HEK293T (cell line): ENCODE measurements at regions not wholly inside any gene's neighbourhood (a gene's known extent, or its start where the extent isn't known, plus 50 kb on each side); places are given as distances from the start of the nearest gene placed in this dataset.

Experiments used
- ELF4 ChIP-seq: fragments of 450-650 bp; IDR thresholded peaks from 2 replicates; pipeline ENCODE4 v1.6.1; 2017; ENCODE audit warnings: antibody characterized with exemption
- HDGF ChIP-seq: fragments of 450-650 bp; IDR thresholded peaks from 2 replicates; pipeline ENCODE4 v1.6.1; 2017; ENCODE audit warnings: antibody characterized with exemption, borderline replicate concordance
- SUZ12 ChIP-seq: fragments of 450-650 bp; IDR thresholded peaks from 2 replicates; pipeline ENCODE4 v1.6.1; 2016; ENCODE audit warnings: mild to moderate bottlenecking
- ZNF384 ChIP-seq: fragments of 450-650 bp; IDR thresholded peaks from 2 replicates; pipeline ENCODE4 v1.6.1; 2016

GRCh38 chr13:88107570-88107969 is 436.4 kb downstream of the SLITRK5 start:
- TF ChIP-seq ELF4 (no peak), HDGF (no peak), ZNF384 (no peak), SUZ12 (no peak)
